NCI-H1436 treated with DMSO at 0.1 percent for 48 hours (cell line): ENCODE measurements at regions not wholly inside any gene's neighbourhood (a gene's known extent, or its start where the extent isn't known, plus 50 kb on each side); places are given as distances from the start of the nearest gene placed in this dataset.
"Not testable (repeated sequence)": the region's sequence is repeated elsewhere in the genome, so short reads cannot be mapped to it uniquely, and the experiment has no call there.

Source experiments
- DNase-seq: peaks from one replicate; lab custom pipeline; 2025; lab: John Stamatoyannopoulos, UW

GRCh38 chr6:169926617-169927417, 175.4 kb downstream of the ERMARD start:
- no peak for DNase-seq

GRCh38 chr6:169923468-169924464, 172.3 kb downstream of the ERMARD start:
- DNase-seq, result no peak

GRCh38 chr6:169921853-169922824, 170.7 kb downstream of the ERMARD start:
- no peak for DNase-seq

GRCh38 chr6:169921217-169921616, 169.8 kb downstream of the ERMARD start:
- DNase-seq, result no peak

GRCh38 chr6:169920359-169921020, 169.1 kb downstream of the ERMARD start:
- DNase-seq, result no peak

- DNase-seq, result no peak
Measured at GRCh38 chr6:169918954-169919549, 167.6 kb downstream of the ERMARD start.

GRCh38 chr6:169918239-169918953, 167.0 kb downstream of the ERMARD start:
- DNase-seq, result no peak

GRCh38 chr6:169917153-169917552, 165.7 kb downstream of the ERMARD start:
- no peak for DNase-seq

- no peak for DNase-seq
Measured at GRCh38 chr6:169915769-169916550, 164.5 kb downstream of the ERMARD start.

GRCh38 chr6:169913745-169914144, 162.3 kb downstream of the ERMARD start:
- not testable (repeated sequence) for DNase-seq

- no peak for DNase-seq
Measured at GRCh38 chr6:169913096-169913638, 161.7 kb downstream of the ERMARD start.

GRCh38 chr6:169912266-169913095, 161.1 kb downstream of the ERMARD start:
- DNase-seq, result no peak

GRCh38 chr6:169911264-169912263, 160.1 kb downstream of the ERMARD start:
- DNase-seq, result no peak

GRCh38 chr6:169909113-169909512, 157.7 kb downstream of the ERMARD start:
- DNase-seq, result no peak

- no peak for DNase-seq
Measured at GRCh38 chr6:169908403-169908933, 157.0 kb downstream of the ERMARD start.

- no peak for DNase-seq
Measured at GRCh38 chr6:169907419-169908115, 156.1 kb downstream of the ERMARD start.
